ENCODE measurements at regions not wholly inside any gene's neighbourhood (a gene's known extent, or its start where the extent isn't known, plus 50 kb on each side); places are given as distances from the start of the nearest gene placed in this dataset.
"Not testable (repeated sequence)": the region's sequence is repeated elsewhere in the genome, so short reads cannot be mapped to it uniquely, and the experiment has no call there.

GRCh38 chr3:147521646-147522045, 112.5 kb downstream of the ZIC1 start:
- Histone ChIP-seq H3K4me1 (no peaks in the 10 kb centered on the region), H3K4me3 (ENCODE audit: low read depth, low read length) (no peak overlapping the region), H3K9me3 (no peaks in the 10 kb centered on the region), H3K36me3 (no peaks in the 10 kb centered on the region), H3K27me3 (no peaks in the 10 kb centered on the region)
- no peak for TF ChIP-seq CTCF (IDR thresholded peaks at IDR 0.05; ENCODE audit: low read depth, low read length)
- no peak for DNase-seq

GRCh38 chr3:147522780-147523179, 113.6 kb downstream of the ZIC1 start:
- not testable (repeated sequence) for H3K9me3 ChIP-seq; DNase-seq; H3K4me1 ChIP-seq; H3K36me3 ChIP-seq; H3K4me3 ChIP-seq (ENCODE audit: low read depth, low read length); H3K27me3 ChIP-seq

- Histone ChIP-seq H3K27me3 (no peaks in the 10 kb centered on the region), H3K9me3 (no peaks in the 10 kb centered on the region), H3K4me1 (no peaks in the 10 kb centered on the region), H3K4me3 (ENCODE audit: low read depth, low read length) (no peak overlapping the region), H3K36me3 (no peaks in the 10 kb centered on the region)
- no peak for DNase-seq
- TF ChIP-seq CTCF (IDR thresholded peaks at IDR 0.05; ENCODE audit: low read depth, low read length): no peak
These were observed 120.4 kb downstream of the ZIC1 start for GRCh38 chr3:147529551-147529950.

GRCh38 chr3:147538034-147538433, 128.9 kb downstream of the ZIC1 start:
- TF ChIP-seq CTCF (IDR thresholded peaks at IDR 0.05; ENCODE audit: low read depth, low read length): no peak
- Histone ChIP-seq H3K4me3 (ENCODE audit: low read depth, low read length) (no peak overlapping the region), H3K4me1 (no peaks in the 10 kb centered on the region), H3K9me3 (no peaks in the 10 kb centered on the region), H3K27me3 (no peaks in the 10 kb centered on the region), H3K36me3 (no peaks in the 10 kb centered on the region)
- DNase-seq: no peak

- Histone ChIP-seq H3K27me3 (no peaks in the 10 kb centered on the region), H3K4me1 (no peaks in the 10 kb centered on the region), H3K9me3 (no peaks in the 10 kb centered on the region), H3K4me3 (ENCODE audit: low read depth, low read length) (no peak overlapping the region), H3K36me3 (no peaks in the 10 kb centered on the region)
- DNase-seq: no peak
- no peak for TF ChIP-seq CTCF (IDR thresholded peaks at IDR 0.05; ENCODE audit: low read depth, low read length)
These were observed 131.8 kb downstream of the ZIC1 start for GRCh38 chr3:147540921-147541320.

- Histone ChIP-seq H3K27me3 (no peaks in the 10 kb centered on the region), H3K9me3 (no peaks in the 10 kb centered on the region), H3K36me3 (no peaks in the 10 kb centered on the region), H3K4me3 (ENCODE audit: low read depth, low read length) (no peak overlapping the region), H3K4me1 (no peaks in the 10 kb centered on the region)
- DNase-seq: no peak
- no peak for TF ChIP-seq CTCF (IDR thresholded peaks at IDR 0.05; ENCODE audit: low read depth, low read length)
These were observed 135.1 kb downstream of the ZIC1 start for GRCh38 chr3:147544290-147544689.

GRCh38 chr3:147551491-147551890, 142.3 kb downstream of the ZIC1 start:
- Histone ChIP-seq H3K4me3 (ENCODE audit: low read depth, low read length) (no peak overlapping the region), H3K4me1 (no peaks in the 10 kb centered on the region), H3K9me3 (no peaks in the 10 kb centered on the region), H3K36me3 (no peaks in the 10 kb centered on the region), H3K27me3 (no peaks in the 10 kb centered on the region)
- DNase-seq: no peak
- no peak for TF ChIP-seq CTCF (IDR thresholded peaks at IDR 0.05; ENCODE audit: low read depth, low read length)
